Left ventricle myocardium inferior (tissue), 1 donor: ENCODE measurements at regions not wholly inside any gene's neighbourhood (a gene's known extent, or its start where the extent isn't known, plus 50 kb on each side); places are given as distances from the start of the nearest gene placed in this dataset.
"Not testable (repeated sequence)": the region's sequence is repeated elsewhere in the genome, so short reads cannot be mapped to it uniquely, and the experiment has no call there.

Experiments used
- DNase-seq: peaks from one replicate; pipeline ENCODE4 v3.0.0-alpha.2; 2020
- H3K27ac ChIP-seq: fragments of 200-600 bp; replicated peaks from 2 replicates; pipeline ENCODE4 v1.8.0; 2021
- H3K27me3 ChIP-seq: fragments of 200-600 bp; 2 replicates; pipeline ENCODE4 v1.8.0; 2021; ENCODE audit warnings: low read depth
- H3K36me3 ChIP-seq: fragments of 200-600 bp; 2 replicates; pipeline ENCODE4 v1.8.0; 2021
- H3K4me1 ChIP-seq: fragments of 200-600 bp; 2 replicates; pipeline ENCODE4 v1.8.0; 2021
- H3K4me3 ChIP-seq: fragments of 200-600 bp; 2 replicates; pipeline ENCODE4 v1.8.0; 2021; ENCODE audit warnings: mild to moderate bottlenecking, moderate library complexity
- H3K9me3 ChIP-seq: fragments of 200-600 bp; replicated peaks from 2 replicates; pipeline ENCODE4 v1.8.0; 2021
- CTCF ChIP-seq: fragments of 200-600 bp; IDR thresholded peaks from 2 replicates; pipeline ENCODE4 v1.8.0; 2021; ENCODE audit warnings: antibody characterized with exemption, mild to moderate bottlenecking, borderline replicate concordance
- intact Hi-C: fragments of 100-400 bp; cut with micrococcal nuclease; formaldehyde crosslinking; loops from one replicate; pipeline ENCODE4 v1.11.0; 2022
- donor health status: DM: no; HTN: yes; CAD: no; lungs with severe emphysema.

GRCh38 chr3:104245261-104245660, 1121.4 kb upstream of the ALCAM start:
- no peak for TF ChIP-seq CTCF
- Histone ChIP-seq H3K36me3 (no peaks in the 10 kb centered on the region), H3K4me3 (no peak overlapping the region), H3K27ac (no peak overlapping the region), H3K27me3 (no peaks in the 10 kb centered on the region), H3K9me3 (peaks cover 25% of the 10 kb centered on the region), H3K4me1 (no peaks in the 10 kb centered on the region)
- DNase-seq: no peak
- intact Hi-C loops: no loop called here

- H3K4me3 ChIP-seq: no peak overlapping the region
- no peaks in the 10 kb centered on the region for H3K36me3 ChIP-seq
- H3K4me1 ChIP-seq: no peaks in the 10 kb centered on the region
- intact Hi-C loops: no loop called here
- TF ChIP-seq CTCF: no peak
- peaks cover 18% of the 10 kb centered on the region for H3K9me3 ChIP-seq
- H3K27me3 ChIP-seq: no peaks in the 10 kb centered on the region
- no peak overlapping the region for H3K27ac ChIP-seq
- no peak for DNase-seq
Observed at GRCh38 chr3:104245981-104246380, 1120.7 kb upstream of the ALCAM start.

DNA sequence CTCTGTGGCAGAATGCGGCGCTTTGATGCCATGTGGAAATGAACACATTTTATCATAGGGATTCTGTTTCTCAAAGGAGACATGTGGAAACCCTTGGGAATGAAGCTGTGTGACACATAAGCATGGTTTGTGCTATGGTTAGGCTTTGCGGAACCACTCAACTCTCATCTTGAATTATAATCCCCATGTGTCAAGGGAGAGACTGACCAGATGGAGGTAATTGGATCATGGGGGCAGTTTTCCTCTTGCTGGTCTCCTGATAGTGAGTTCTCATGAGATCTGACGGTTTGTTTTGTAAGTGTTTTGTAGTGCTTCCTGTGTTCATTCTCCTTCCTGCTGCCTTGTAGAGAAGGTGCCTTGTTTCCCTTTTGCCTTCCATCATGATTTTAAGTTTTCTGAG, 1109.2 kb upstream of the ALCAM start:
- Histone ChIP-seq H3K36me3 (no peaks in the 10 kb centered on the region), H3K27ac (no peak overlapping the region), H3K4me1 (no peaks in the 10 kb centered on the region), H3K4me3 (no peak overlapping the region), H3K9me3 (no peaks in the 10 kb centered on the region), H3K27me3 (no peaks in the 10 kb centered on the region)
- no peak for DNase-seq
- TF ChIP-seq CTCF: no peak
- intact Hi-C loops: no loop called here

DNA sequence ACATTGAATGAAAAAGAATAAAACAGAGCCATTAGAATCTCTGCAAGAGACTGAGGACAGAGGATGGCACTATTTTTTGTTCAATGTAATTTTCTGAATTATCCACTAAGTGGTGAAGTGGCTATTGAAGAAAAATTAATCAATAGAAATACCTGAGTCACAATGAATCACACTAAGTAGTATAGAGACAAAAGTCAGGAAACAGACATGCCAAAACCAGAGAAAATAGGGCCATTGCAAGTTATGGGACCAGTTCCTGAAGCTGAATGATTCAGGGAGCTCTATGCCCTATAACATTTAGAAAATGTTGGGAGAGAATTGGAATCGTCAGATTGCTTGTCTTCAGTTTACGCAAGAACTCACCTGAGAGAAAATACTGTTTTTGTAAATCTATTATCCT, 1103.2 kb upstream of the ALCAM start:
- no peak overlapping the region for H3K4me3 ChIP-seq
- no peaks in the 10 kb centered on the region for H3K4me1 ChIP-seq
- TF ChIP-seq CTCF: no peak
- DNase-seq: no peak
- H3K27me3 ChIP-seq: no peaks in the 10 kb centered on the region
- intact Hi-C loops: no loop called here
- no peak overlapping the region for H3K27ac ChIP-seq
- H3K36me3 ChIP-seq: no peaks in the 10 kb centered on the region
- H3K9me3 ChIP-seq: no peaks in the 10 kb centered on the region

- H3K36me3 ChIP-seq: not testable (repeated sequence)
Observed at GRCh38 chr3:104266219-104266618, 1100.5 kb upstream of the ALCAM start.

DNA sequence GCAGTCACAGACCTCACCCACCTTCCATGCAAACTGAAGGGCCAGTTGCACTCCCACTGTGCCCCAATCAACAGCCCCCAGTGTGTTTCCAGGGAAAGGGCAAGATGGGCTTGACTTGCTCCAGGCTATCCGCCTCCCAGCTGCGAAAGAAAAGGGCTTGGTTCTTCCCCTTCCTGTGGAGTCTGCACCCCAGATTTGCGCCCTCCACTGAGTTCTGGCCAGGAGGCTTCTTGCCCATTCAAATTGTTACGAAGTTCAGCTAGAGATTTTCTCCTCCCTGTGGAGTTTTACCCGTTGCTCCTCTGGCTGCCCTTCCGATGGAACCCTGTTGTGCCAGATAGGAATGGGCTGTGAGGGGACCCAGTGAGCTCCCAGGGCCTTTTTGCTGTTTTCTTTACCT, 1096.9 kb upstream of the ALCAM start:
- no peak for TF ChIP-seq CTCF
- peaks cover 11% of the 10 kb centered on the region for H3K9me3 ChIP-seq
- H3K27me3 ChIP-seq: no peaks in the 10 kb centered on the region
- no peak overlapping the region for H3K27ac ChIP-seq
- intact Hi-C loops: no loop called here
- H3K36me3 ChIP-seq: no peaks in the 10 kb centered on the region
- DNase-seq: no peak
- H3K4me1 ChIP-seq: no peaks in the 10 kb centered on the region
- H3K4me3 ChIP-seq: no peak overlapping the region

More at GRCh38 chr3:104266219-104266618, 1100.5 kb upstream of the ALCAM start:
- intact Hi-C loops, H3K9me3 ChIP-seq, H3K27me3 ChIP-seq, H3K4me3 ChIP-seq, H3K4me1 ChIP-seq, H3K27ac ChIP-seq, DNase-seq: not testable (repeated sequence)
